ENCODE measurements at regions not wholly inside any gene's neighbourhood (a gene's known extent, or its start where the extent isn't known, plus 50 kb on each side); places are given as distances from the start of the nearest gene placed in this dataset.
A peak's percentile ranks its signal among the peaks of the same experiment; 100 is the strongest.

DNA sequence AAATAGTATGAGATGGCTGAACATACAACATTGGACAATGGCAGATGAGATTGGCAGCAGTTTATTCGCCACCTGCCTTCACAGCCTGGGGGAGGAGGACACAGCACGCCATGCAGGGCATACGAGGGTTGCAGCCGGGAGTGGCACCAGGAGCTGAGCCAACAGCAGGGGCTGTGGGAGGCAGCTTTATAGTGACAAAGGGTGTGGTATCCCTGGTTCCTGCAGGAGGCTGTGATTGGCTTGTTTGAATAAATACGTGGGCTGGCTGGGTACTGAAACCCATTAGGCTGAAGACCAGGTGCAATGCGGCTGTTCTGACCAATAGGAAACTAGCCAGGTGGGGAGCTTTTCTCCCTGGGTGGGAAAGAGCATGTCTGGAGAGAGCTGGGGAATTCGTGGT is 68.9 kb upstream of the LEP start:
- FAIRE-seq (no peak), DNase-seq (ENCODE audit: low read depth, low spot score) (no peak), ATAC-seq (no peak)
- Histone ChIP-seq H3K79me2 (ENCODE audit: control insufficient read depth, insufficient read depth, low read length) (no peaks in the 10 kb centered on the region), H3K9me3 (replicated peaks; ENCODE audit: control insufficient read depth, insufficient read depth, low read length) (no peaks in the 10 kb centered on the region), H3K4me3 (no peak overlapping the region), H3K27ac (ENCODE audit: control insufficient read depth, insufficient read depth) (no peak overlapping the region), H2AFZ (ENCODE audit: control insufficient read depth, low read depth, low read length) (no peak overlapping the region), H3K9ac (ENCODE audit: control insufficient read depth, insufficient read depth, low read length) (no peak overlapping the region), H3K4me1 (ENCODE audit: control insufficient read depth, insufficient read depth, low read length) (no peaks in the 10 kb centered on the region), H3K4me2 (ENCODE audit: control insufficient read depth, insufficient read depth) (no peak overlapping the region), H3K27me3 (replicated peaks in 1 of 2; ENCODE audit: control insufficient read depth in 2 of 2, insufficient read depth in 2 of 2, low read length in 1 of 2) (peaks cover 2 to 12% of the 10 kb centered on the region in 2 experiments; a peak in 3 of 4 replicates), H4K20me1 (ENCODE audit: control insufficient read depth, insufficient read depth) (no peaks in the 10 kb centered on the region), H3K36me3 (ENCODE audit: control insufficient read depth in 2 of 2, insufficient read depth in 2 of 2, low read length in 1 of 2) (no peaks in the 10 kb centered on the region)
- in situ Hi-C loops (cut with MboI) (no loop called here), intact Hi-C loops (cut with micrococcal nuclease; ENCODE audit: unreplicated experiment) (no loop called here)
- no TSS peak for BruUV-seq (replicated peaks)
- POLR2A ChIA-PET, result no interaction called here
- no peak for TF ChIP-seq CREB1 (IDR thresholded peaks at IDR 0.05; ENCODE audit: low read depth)
- CTCF ChIA-PET, result no interaction called here
- RAD21 ChIA-PET (ENCODE audit: unreplicated experiment), result no interaction called here
- SMC1A ChIA-PET (ENCODE audit: uncharacterized antibody, unreplicated experiment), result no interaction called here
- WGBS (ENCODE audit: insufficient coverage, insufficient replicate concordance, low lambda C conversion rate, missing lambda C conversion rate), result 29% methylated on average over 7 of the region's 7 CpGs

DNA sequence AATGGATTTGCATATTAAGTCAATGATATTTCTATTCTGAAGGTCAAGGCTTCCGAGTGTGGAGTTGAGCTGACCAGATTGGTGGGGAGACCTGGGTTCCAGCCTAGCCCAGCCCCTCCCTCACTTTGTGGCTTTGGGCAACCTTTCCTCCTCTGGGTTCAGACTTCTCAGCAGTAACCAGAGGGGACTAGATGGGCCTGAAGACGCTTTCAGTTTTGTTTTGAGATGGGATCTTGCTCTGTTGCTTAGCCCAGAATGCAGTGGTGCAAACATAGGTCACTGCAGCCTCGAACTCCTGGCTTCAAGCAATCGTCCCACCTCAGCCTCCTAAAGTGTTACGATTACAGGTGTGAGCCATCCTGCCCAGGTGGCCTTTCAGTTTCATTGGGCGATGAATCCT is 68.1 kb upstream of the LEP start:
- no peak overlapping the region for H3K9ac ChIP-seq (ENCODE audit: control insufficient read depth, insufficient read depth, low read length)
- TF ChIP-seq HDGF (IDR thresholded peaks at IDR 0.05), result no peak
- no peak for TF ChIP-seq NBN (IDR thresholded peaks at IDR 0.05)
- TF ChIP-seq RAD21 (IDR thresholded peaks at IDR 0.05; ENCODE audit: insufficient read depth, low read depth, low read length), result no peak
- TF ChIP-seq FOXM1 (IDR thresholded peaks at IDR 0.05; ENCODE audit: low read depth, low read length), result no peak
- TF ChIP-seq NFIC (IDR thresholded peaks at IDR 0.05; ENCODE audit: low read depth, low read length), result no peak
- no peak for TF ChIP-seq ZBED1 (IDR thresholded peaks at IDR 0.05; ENCODE audit: borderline replicate concordance)
- no peak for TF ChIP-seq KDM1A (IDR thresholded peaks at IDR 0.05; ENCODE audit: borderline replicate concordance)
- TF ChIP-seq NFYA (IDR thresholded peaks at IDR 0.05; ENCODE audit: borderline replicate concordance, low read depth, low read length), result no peak
- no peak for TF ChIP-seq RELB (IDR thresholded peaks at IDR 0.05; ENCODE audit: low read depth)
- no peak for TF ChIP-seq ZNF24 (IDR thresholded peaks at IDR 0.05)
- no peak for TF ChIP-seq SREBF1 (IDR thresholded peaks at IDR 0.05; ENCODE audit: low read length)
- no peak for TF ChIP-seq RB1 (IDR thresholded peaks at IDR 0.05; ENCODE audit: borderline replicate concordance)
- no peak for TF ChIP-seq STAT3 (IDR thresholded peaks at IDR 0.05; ENCODE audit: low read depth, low read length)
- no peak for TF ChIP-seq CHD2 (IDR thresholded peaks at IDR 0.05; ENCODE audit: borderline replicate concordance, low read depth, low read length)
- TF ChIP-seq ZNF207 (IDR thresholded peaks at IDR 0.05; ENCODE audit: borderline replicate concordance), result no peak
- no peak for TF ChIP-seq STAT1 (conservative IDR thresholded peaks at IDR 0.05)
- no peaks in the 10 kb centered on the region for H3K9me3 ChIP-seq (replicated peaks; ENCODE audit: control insufficient read depth, insufficient read depth, low read length)
- no peak overlapping the region for H2AFZ ChIP-seq (ENCODE audit: control insufficient read depth, low read depth, low read length)
- no peak overlapping the region for H3K4me2 ChIP-seq (ENCODE audit: control insufficient read depth, insufficient read depth)
- WGBS (ENCODE audit: insufficient coverage, insufficient replicate concordance, low lambda C conversion rate, missing lambda C conversion rate), result 33% methylated on average over 6 of the region's 6 CpGs
- ChIA-PET SMC1A (ENCODE audit: uncharacterized antibody, unreplicated experiment) (no interaction called here), CTCF (no interaction called here), RAD21 (ENCODE audit: unreplicated experiment) (no interaction called here), POLR2A (no interaction called here)
- no TSS peak for BruUV-seq (replicated peaks)
- FAIRE-seq (peak; percentile 59), DNase-seq (ENCODE audit: low read depth, low spot score) (no peak), ATAC-seq (peak; percentile 66)
- intact Hi-C loops (cut with micrococcal nuclease; ENCODE audit: unreplicated experiment) (no loop called here), in situ Hi-C loops (cut with MboI) (no loop called here)
- H3K4me1 ChIP-seq (ENCODE audit: control insufficient read depth, insufficient read depth, low read length), result no peaks in the 10 kb centered on the region
- H3K4me3 ChIP-seq, result no peak overlapping the region
- no peaks in the 10 kb centered on the region for H3K36me3 ChIP-seq (ENCODE audit: control insufficient read depth in 2 of 2, insufficient read depth in 2 of 2, low read length in 1 of 2)
- peaks cover 0 to 8% of the 10 kb centered on the region in 2 experiments; a peak in 3 of 4 replicates for H3K27me3 ChIP-seq (replicated peaks in 1 of 2; ENCODE audit: control insufficient read depth in 2 of 2, insufficient read depth in 2 of 2, low read length in 1 of 2)
- no peaks in the 10 kb centered on the region for H3K79me2 ChIP-seq (ENCODE audit: control insufficient read depth, insufficient read depth, low read length)
- no peak overlapping the region for H3K27ac ChIP-seq (ENCODE audit: control insufficient read depth, insufficient read depth)
- H4K20me1 ChIP-seq (ENCODE audit: control insufficient read depth, insufficient read depth), result no peaks in the 10 kb centered on the region
